IMR-90 (cell line): ENCODE measurements at regions not wholly inside any gene's neighbourhood (a gene's known extent, or its start where the extent isn't known, plus 50 kb on each side); places are given as distances from the start of the nearest gene placed in this dataset.

Experiments
- CEBPB ChIP-seq: IDR thresholded peaks from 2 replicates; pipeline ENCODE4 v1.6.1; 2012; ENCODE audit warnings: low read depth, low read length, improper control_type of control experiment
- MAFK ChIP-seq: IDR thresholded peaks from 2 replicates; pipeline ENCODE4 v1.6.1; 2012; ENCODE audit warnings: low read depth, low read length, improper control_type of control experiment
- MAZ ChIP-seq: IDR thresholded peaks from 2 replicates; pipeline ENCODE4 v1.6.1; 2012; ENCODE audit warnings: low read depth, mild to moderate bottlenecking, low read length, improper control_type of control experiment, moderate library complexity, borderline replicate concordance
- POLR2A ChIP-seq: IDR thresholded peaks from 2 replicates; pipeline ENCODE4 v1.6.1; 2012; ENCODE audit warnings: mild to moderate bottlenecking, low read depth, low read length
- RCOR1 ChIP-seq: IDR thresholded peaks from 2 replicates; pipeline ENCODE4 v1.6.1; 2012; ENCODE audit warnings: mild to moderate bottlenecking, low read length, improper control_type of control experiment; ENCODE audit not compliant: insufficient replicate concordance
- TF ChIP-seq, protein P1 (sequence below): conservative IDR thresholded peaks from 2 replicates; pipeline ENCODE4 v1.5.1; 2012; ENCODE audit warnings: mild to moderate bottlenecking, low read depth, low read length, improper control_type of control experiment
- TF ChIP-seq, protein P2 (sequence below): fragments of 150-350 bp; IDR thresholded peaks from 2 replicates; pipeline ENCODE4 v1.6.1; 2017; ENCODE audit warnings: mild to moderate bottlenecking, antibody characterized with exemption, low read length, low read depth

- TF ChIP-seq, protein P1, sequence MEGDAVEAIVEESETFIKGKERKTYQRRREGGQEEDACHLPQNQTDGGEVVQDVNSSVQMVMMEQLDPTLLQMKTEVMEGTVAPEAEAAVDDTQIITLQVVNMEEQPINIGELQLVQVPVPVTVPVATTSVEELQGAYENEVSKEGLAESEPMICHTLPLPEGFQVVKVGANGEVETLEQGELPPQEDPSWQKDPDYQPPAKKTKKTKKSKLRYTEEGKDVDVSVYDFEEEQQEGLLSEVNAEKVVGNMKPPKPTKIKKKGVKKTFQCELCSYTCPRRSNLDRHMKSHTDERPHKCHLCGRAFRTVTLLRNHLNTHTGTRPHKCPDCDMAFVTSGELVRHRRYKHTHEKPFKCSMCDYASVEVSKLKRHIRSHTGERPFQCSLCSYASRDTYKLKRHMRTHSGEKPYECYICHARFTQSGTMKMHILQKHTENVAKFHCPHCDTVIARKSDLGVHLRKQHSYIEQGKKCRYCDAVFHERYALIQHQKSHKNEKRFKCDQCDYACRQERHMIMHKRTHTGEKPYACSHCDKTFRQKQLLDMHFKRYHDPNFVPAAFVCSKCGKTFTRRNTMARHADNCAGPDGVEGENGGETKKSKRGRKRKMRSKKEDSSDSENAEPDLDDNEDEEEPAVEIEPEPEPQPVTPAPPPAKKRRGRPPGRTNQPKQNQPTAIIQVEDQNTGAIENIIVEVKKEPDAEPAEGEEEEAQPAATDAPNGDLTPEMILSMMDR: no peak
- TF ChIP-seq MAFK (no peak), CEBPB (no peak), POLR2A (no peak), RCOR1 (no peak), MAZ (no peak)
- TF ChIP-seq, protein P2, sequence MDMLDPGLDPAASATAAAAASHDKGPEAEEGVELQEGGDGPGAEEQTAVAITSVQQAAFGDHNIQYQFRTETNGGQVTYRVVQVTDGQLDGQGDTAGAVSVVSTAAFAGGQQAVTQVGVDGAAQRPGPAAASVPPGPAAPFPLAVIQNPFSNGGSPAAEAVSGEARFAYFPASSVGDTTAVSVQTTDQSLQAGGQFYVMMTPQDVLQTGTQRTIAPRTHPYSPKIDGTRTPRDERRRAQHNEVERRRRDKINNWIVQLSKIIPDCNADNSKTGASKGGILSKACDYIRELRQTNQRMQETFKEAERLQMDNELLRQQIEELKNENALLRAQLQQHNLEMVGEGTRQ: no peak
Measured at GRCh38 chr14:104321802-104322130, 183.4 kb downstream of the KIF26A start.
